ENCODE measurements at regions not wholly inside any gene's neighbourhood (a gene's known extent, or its start where the extent isn't known, plus 50 kb on each side); places are given as distances from the start of the nearest gene placed in this dataset.

DNA sequence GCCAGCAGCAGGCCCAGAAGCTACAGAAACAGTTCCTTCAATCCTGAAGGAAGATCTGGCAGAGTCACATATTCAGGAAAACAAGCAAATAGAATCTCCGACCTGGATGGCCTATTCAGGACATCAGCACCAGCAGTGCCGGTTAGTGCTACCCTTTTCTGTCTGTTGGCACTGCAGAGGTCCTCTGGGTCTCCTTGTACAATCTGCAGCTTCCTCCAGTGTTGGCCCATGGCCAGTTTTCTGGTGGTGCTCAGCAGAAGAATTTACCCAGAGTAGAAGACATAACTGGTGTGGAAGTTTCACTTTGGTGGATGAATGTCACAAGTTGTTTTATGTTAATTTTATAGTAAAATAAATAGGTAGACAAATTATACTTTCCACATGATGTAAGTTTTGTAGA is 498.1 kb downstream of the COG6 start:
- TF ChIP-seq, protein P1, sequence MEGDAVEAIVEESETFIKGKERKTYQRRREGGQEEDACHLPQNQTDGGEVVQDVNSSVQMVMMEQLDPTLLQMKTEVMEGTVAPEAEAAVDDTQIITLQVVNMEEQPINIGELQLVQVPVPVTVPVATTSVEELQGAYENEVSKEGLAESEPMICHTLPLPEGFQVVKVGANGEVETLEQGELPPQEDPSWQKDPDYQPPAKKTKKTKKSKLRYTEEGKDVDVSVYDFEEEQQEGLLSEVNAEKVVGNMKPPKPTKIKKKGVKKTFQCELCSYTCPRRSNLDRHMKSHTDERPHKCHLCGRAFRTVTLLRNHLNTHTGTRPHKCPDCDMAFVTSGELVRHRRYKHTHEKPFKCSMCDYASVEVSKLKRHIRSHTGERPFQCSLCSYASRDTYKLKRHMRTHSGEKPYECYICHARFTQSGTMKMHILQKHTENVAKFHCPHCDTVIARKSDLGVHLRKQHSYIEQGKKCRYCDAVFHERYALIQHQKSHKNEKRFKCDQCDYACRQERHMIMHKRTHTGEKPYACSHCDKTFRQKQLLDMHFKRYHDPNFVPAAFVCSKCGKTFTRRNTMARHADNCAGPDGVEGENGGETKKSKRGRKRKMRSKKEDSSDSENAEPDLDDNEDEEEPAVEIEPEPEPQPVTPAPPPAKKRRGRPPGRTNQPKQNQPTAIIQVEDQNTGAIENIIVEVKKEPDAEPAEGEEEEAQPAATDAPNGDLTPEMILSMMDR (IDR thresholded peaks at IDR 0.05) = no peak

DNA sequence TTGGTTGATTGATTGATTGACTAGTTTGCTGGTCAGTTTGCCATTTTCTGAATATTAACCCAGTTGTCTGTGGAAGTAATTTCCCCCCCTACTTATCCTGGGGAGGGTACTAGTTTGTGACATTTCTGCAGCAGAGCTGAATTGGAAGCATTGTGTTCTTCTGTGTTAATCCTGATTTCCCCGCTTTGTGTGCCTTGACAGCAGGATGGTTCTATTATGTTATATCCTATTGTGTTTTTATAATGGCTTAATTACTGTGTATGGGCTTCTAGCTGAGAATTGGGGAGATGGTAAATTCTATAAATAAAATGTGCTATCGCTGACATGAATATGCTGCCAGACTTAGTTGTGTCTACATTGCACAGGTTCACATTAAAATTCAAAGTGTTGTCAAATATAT is 499.7 kb downstream of the COG6 start:
- TF ChIP-seq, protein P1 (IDR thresholded peaks at IDR 0.05) = no peak

DNA sequence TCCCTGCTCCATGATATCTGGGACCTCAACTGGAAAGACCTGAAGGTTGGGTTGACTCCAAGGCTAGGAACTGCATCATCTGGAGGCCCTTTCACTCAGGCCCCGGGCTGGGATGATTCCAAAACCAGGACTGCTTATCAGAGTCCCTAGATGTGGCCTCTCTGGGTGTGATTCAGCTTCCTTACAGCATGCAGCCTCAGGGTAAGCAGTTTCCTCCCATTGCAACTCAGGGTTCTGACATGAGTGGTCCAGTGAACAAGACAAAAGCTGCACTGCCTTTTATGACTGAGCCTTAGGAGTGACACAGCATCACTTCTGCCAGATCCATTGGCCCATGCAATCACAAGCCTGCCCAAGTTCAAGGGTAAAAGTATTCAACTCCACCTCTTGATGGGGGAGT is 502.8 kb downstream of the COG6 start:
- TF ChIP-seq, protein P1 (IDR thresholded peaks at IDR 0.05) = no peak

DNA sequence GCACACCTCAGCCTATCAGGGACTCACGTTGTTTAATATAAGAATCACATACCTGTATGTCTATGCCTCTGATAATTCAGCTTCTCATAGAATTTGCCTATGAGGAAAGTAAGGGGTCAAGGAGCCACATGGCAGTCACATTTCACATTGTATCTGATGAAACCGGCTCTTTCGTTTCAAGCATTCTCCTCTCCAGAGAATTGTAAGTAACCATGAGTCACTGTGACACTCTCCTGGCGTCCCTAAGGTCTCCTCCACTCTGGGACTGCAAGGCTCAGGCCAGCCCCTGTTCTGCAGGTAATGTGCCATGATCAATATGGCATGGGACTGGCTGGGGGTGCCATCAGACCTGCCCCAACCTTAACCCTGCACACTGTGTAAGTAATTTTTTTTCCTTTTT is 503.3 kb downstream of the COG6 start:
- TF ChIP-seq, protein P1 (IDR thresholded peaks at IDR 0.05) = no peak

DNA sequence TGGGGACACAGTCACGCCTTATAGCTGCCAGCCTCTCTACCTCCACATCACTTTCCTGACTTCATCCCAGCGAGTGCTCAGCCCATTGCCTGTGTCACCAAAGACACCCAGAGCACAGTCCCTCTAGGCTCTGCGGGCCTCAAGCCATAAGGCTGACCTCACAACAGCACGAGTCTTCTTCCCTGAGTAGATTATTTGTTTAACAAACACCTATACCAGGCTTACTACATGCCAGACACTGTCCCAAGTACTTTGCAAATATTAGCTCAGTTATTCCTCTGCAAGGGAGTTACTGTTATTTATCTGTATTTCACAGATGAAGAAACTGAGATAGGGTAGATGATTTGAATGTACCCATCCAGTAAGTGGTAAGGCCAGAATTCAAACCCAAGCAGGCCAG is 504.3 kb downstream of the COG6 start:
- TF ChIP-seq, protein P1 (IDR thresholded peaks at IDR 0.05) = no peak

DNA sequence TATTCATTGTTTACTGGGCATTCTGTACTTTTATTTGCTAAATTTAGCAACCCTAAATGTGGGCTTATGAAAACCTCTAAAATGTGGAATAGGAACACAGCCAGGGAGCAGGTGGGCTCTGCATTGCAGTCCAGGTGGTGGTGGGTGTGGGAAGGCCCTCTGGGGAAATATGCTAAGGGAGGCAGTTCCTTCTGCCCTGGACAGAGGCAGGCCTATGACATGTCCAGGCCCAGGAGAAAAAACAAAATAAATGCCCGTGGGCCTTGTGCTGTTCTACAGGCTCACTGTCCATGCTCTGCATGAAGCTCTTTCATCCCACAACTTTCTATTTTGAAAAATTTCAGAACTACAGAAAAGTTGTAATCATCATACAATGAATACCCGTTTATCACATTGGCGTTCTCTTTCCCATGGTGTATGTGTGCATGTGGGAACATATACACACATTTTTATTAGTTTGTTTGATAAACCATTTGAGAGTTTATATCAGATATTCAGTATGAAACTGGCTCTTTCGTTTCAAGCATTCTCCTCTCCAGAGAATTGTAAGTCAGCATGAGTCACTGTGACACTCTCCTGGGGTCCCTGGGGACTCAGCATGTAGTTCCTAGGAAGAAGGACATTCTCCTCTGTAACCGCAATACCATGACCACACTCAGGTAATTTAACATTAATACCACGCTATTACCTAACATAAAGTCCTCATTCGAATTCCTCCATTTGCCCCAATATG is 505.3 kb downstream of the COG6 start:
- TF ChIP-seq, protein P1 (IDR thresholded peaks at IDR 0.05) = no peak

DNA sequence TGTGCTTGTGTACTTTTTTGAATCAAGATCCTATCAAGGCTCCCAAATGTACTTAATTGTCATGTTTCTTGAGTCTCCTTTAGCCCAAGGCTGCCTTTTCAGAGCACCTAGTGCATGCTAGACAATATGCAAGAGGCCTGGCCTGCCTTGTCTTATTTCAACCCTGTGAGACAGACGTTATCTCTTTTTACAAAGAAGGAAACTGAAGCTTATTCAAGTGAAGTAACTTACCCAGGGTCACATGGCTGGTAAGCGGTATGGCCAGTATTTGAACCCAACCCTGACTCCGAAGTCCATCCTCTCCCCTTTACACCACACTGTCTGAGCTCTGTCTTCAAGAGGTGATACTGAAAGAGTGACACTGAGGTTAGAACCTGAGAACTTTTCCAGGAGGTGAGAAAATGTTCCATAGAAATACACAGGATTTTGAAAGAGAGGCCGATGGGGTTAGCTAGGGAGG is 505.1 kb downstream of the FOXO1 start:
- TF ChIP-seq, protein P1 (IDR thresholded peaks at IDR 0.05) = no peak

DNA sequence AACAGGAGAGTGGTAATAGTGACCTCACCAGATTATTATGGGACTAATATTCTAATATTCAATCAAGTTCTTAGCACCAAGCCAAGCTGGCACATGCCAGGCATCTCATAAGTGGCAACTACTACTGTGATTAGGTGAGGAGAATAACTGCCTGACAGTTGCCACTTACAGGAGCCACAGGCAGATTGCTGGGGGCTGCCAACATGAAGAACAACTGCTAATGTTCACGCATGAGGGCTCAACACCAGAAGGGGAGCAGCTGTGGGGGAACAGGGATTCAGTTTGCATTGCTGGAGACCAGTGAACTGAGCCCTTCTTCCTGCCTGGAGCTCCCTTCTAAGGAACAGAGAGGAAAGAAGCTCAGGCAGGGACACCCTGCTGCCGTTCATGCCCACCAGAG is 504.5 kb downstream of the FOXO1 start:
- TF ChIP-seq, protein P1 (IDR thresholded peaks at IDR 0.05) = no peak
